ENCODE measurements at regions not wholly inside any gene's neighbourhood (a gene's known extent, or its start where the extent isn't known, plus 50 kb on each side); places are given as distances from the start of the nearest gene placed in this dataset.
A peak's percentile ranks its signal among the peaks of the same experiment; 100 is the strongest.

- no peak overlapping the region for H3K27ac ChIP-seq
- no peak for TF ChIP-seq CTCF (conservative IDR thresholded peaks at IDR 0.05)
Observed at GRCh38 chr13:36533806-36534205, 101.5 kb downstream of the CCNA1 start.

GRCh38 chr13:36536546-36536945 is 104.3 kb downstream of the CCNA1 start:
- TF ChIP-seq CTCF (conservative IDR thresholded peaks at IDR 0.05): no peak

GRCh38 chr13:36543671-36544070 is 111.4 kb downstream of the CCNA1 start:
- peak overlapping the region; percentile 82 for H3K27ac ChIP-seq
- no peak for TF ChIP-seq CTCF (conservative IDR thresholded peaks at IDR 0.05)

More at GRCh38 chr13:36536546-36536945, 104.3 kb downstream of the CCNA1 start:
- H3K27ac ChIP-seq: no peak overlapping the region

- H3K27ac ChIP-seq: peak overlapping the region; percentile 29
- no peak for TF ChIP-seq CTCF (conservative IDR thresholded peaks at IDR 0.05)
Observed at GRCh38 chr13:36548129-36548528, 115.8 kb downstream of the CCNA1 start.

GRCh38 chr13:36549126-36549702 is 116.9 kb downstream of the CCNA1 start:
- no peak for TF ChIP-seq CTCF (conservative IDR thresholded peaks at IDR 0.05)
- H3K27ac ChIP-seq: no peak overlapping the region

GRCh38 chr13:36549755-36550154 is 117.5 kb downstream of the CCNA1 start:
- no peak for TF ChIP-seq CTCF (conservative IDR thresholded peaks at IDR 0.05)
- no peak overlapping the region for H3K27ac ChIP-seq

- no peak for TF ChIP-seq CTCF (conservative IDR thresholded peaks at IDR 0.05)
- no peak overlapping the region for H3K27ac ChIP-seq
Observed at GRCh38 chr13:36550177-36550576, 117.9 kb downstream of the CCNA1 start.

All from VCaP (cell line).